HEK293 (cell line): ENCODE measurements at regions not wholly inside any gene's neighbourhood (a gene's known extent, or its start where the extent isn't known, plus 50 kb on each side); places are given as distances from the start of the nearest gene placed in this dataset.
"Not testable (repeated sequence)": the region's sequence is repeated elsewhere in the genome, so short reads cannot be mapped to it uniquely, and the experiment has no call there.

Experiments used
- CTCF ChIA-PET: fragments of 350-600 bp; formaldehyde crosslinking; extraction: SDS; loops from one replicate; lab custom pipeline; 2021; ENCODE audit warnings: antibody characterized with exemption; lab: Yijun Ruan, JAX
- POLR2A ChIA-PET: fragments of 300-600 bp; formaldehyde crosslinking; extraction: SDS; loops from one replicate; lab custom pipeline; 2020; ENCODE audit warnings: antibody characterized with exemption, inconsistent platforms; lab: Yijun Ruan, JAX
- H3K27ac ChIP-seq: fragments of 200-500 bp; sonication (Bioruptor generic); 2 replicates; pipeline ENCODE4 v1.5.1; 2014; ENCODE audit warnings: low read depth, low read length, control low read depth, inconsistent platforms; ENCODE audit errors: extremely low read depth
- H3K36me3 ChIP-seq, 2 experiments: fragments of 200-500 bp in 1 of 2; sonication (Bioruptor generic) in 1 of 2; 1 replicate in 1 of 2; 2 replicates in 1 of 2; pipeline ENCODE4 v1.5.1; 2014 to 2017; ENCODE audit warnings: inconsistent platforms in 2 of 2, low read length in 2 of 2; ENCODE audit not compliant: control insufficient read depth in 2 of 2, insufficient read depth in 1 of 2
- H3K4me1 ChIP-seq: fragments of 200-500 bp; sonication (Bioruptor generic); 2 replicates; pipeline ENCODE4 v1.5.1; 2014; ENCODE audit warnings: mild to moderate bottlenecking, low read length, inconsistent platforms; ENCODE audit not compliant: control insufficient read depth, insufficient read depth
- H3K4me3 ChIP-seq: 2 replicates; pipeline ENCODE4 v1.5.1; 2011; ENCODE audit warnings: low read depth, mild to moderate bottlenecking, control low read depth, low read length, moderate library complexity
- H3K9me3 ChIP-seq: fragments of 200-500 bp; sonication (Bioruptor generic); 2 replicates; pipeline ENCODE4 v1.5.1; 2014; ENCODE audit warnings: low read depth, low read length, inconsistent platforms; ENCODE audit not compliant: control insufficient read depth, insufficient read depth
- EGR2 ChIP-seq: fragments of 450-650 bp; formaldehyde crosslinking; IDR thresholded peaks from 2 replicates; pipeline ENCODE4 v1.5.1; 2016; ENCODE audit warnings: low read depth, missing biosample characterization, missing genetic modification characterization
- HOXD13 ChIP-seq: sonication (generic); formaldehyde crosslinking; IDR thresholded peaks from 2 replicates; pipeline ENCODE4 v1.8.0; 2022; ENCODE audit warnings: missing genetic modification reagents, borderline replicate concordance
- KLF1 ChIP-seq: fragments of 450-650 bp; formaldehyde crosslinking; IDR thresholded peaks from 2 replicates; pipeline ENCODE4 v1.5.1; 2016; ENCODE audit warnings: missing biosample characterization, missing genetic modification characterization
- KLF16 ChIP-seq: fragments of 450-650 bp; formaldehyde crosslinking; IDR thresholded peaks from 2 replicates; pipeline ENCODE4 v1.5.1; 2017; ENCODE audit warnings: missing biosample characterization, missing genetic modification characterization
- ZFHX2 ChIP-seq: fragments of 450-650 bp; formaldehyde crosslinking; conservative IDR thresholded peaks from 2 replicates; pipeline ENCODE4 v1.5.1; 2016; ENCODE audit warnings: missing biosample characterization, missing genetic modification characterization
- ZNF157 ChIP-seq: fragments of 450-650 bp; formaldehyde crosslinking; IDR thresholded peaks from 2 replicates; pipeline ENCODE4 v1.5.1; 2016; ENCODE audit warnings: missing biosample characterization, missing genetic modification characterization
- ZNF175 ChIP-seq: fragments of 450-650 bp; formaldehyde crosslinking; IDR thresholded peaks from 2 replicates; pipeline ENCODE4 v1.5.1; 2016; ENCODE audit warnings: missing biosample characterization, missing genetic modification characterization
- ZNF221 ChIP-seq: fragments of 450-650 bp; formaldehyde crosslinking; IDR thresholded peaks from 2 replicates; pipeline ENCODE4 v1.5.1; 2017; ENCODE audit warnings: missing biosample characterization, missing genetic modification characterization, borderline replicate concordance
- ZNF366 ChIP-seq: fragments of 450-650 bp; formaldehyde crosslinking; conservative IDR thresholded peaks from 2 replicates; pipeline ENCODE4 v1.5.1; 2016; ENCODE audit warnings: missing biosample characterization, missing genetic modification characterization
- ZNF37A ChIP-seq: fragments of 450-650 bp; IDR thresholded peaks from 2 replicates; pipeline ENCODE4 v1.5.1; 2018; ENCODE audit warnings: missing biosample characterization, missing genetic modification characterization
- ZNF391 ChIP-seq: fragments of 450-650 bp; formaldehyde crosslinking; IDR thresholded peaks from 2 replicates; pipeline ENCODE4 v1.5.1; 2016; ENCODE audit warnings: low read depth, missing biosample characterization, missing genetic modification characterization, borderline replicate concordance
- ZNF623 ChIP-seq: fragments of 450-650 bp; formaldehyde crosslinking; IDR thresholded peaks from 2 replicates; pipeline ENCODE4 v1.5.1; 2016; ENCODE audit warnings: missing biosample characterization, missing genetic modification characterization
- ZNF654 ChIP-seq: fragments of 450-650 bp; formaldehyde crosslinking; IDR thresholded peaks from 2 replicates; pipeline ENCODE4 v1.5.1; 2016; ENCODE audit warnings: low read depth, missing biosample characterization, missing genetic modification characterization
- ZNF76 ChIP-seq: fragments of 450-650 bp; formaldehyde crosslinking; IDR thresholded peaks from 2 replicates; pipeline ENCODE4; 2016; ENCODE audit warnings: low read depth, missing biosample characterization, missing genetic modification characterization, borderline replicate concordance
- TF ChIP-seq, protein P1 (sequence below): fragments of 450-650 bp; formaldehyde crosslinking; IDR thresholded peaks from 2 replicates; pipeline ENCODE4 v1.5.1; 2016; ENCODE audit warnings: missing biosample characterization, missing genetic modification characterization
- TF ChIP-seq, protein P2 (sequence below): fragments of 450-650 bp; formaldehyde crosslinking; IDR thresholded peaks from 2 replicates; pipeline ENCODE4 v1.5.1; 2016; ENCODE audit warnings: missing biosample characterization, missing genetic modification characterization
- TF ChIP-seq, protein P3 (sequence below): sonication (generic); formaldehyde crosslinking; IDR thresholded peaks from 2 replicates; pipeline ENCODE4 v1.8.1; 2022; ENCODE audit warnings: mild to moderate bottlenecking, moderate library complexity, missing genetic modification reagents

DNA sequence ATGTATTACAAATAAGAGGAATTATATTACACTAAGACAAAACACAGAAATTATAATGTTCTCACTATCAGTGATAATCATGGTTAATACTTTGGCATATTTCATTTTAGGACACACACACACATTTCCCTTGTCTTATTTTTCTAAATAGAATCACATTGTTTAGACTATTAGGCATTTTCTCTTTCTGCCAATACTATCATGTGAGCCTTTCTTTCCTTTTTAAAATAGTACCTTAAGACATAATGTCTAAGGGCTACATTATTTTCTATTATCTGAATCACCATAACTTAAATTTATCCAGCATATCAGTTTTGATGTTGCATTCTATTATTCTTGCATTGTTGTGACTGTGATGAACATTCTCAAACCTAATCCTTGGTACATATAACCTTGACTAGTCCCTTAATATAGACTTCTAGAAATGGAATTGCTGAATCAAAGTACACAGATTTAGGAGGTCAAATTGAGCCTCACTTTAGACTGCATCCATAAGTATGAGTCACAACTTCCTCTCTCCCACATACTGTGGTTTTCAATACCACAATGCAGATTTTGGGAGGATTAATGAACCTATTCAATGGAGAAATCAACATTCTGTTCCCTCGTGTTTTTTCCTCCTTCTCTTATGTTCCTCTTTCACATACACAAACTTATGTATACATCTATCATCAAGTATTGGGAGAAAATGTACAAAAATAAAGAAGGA is 212.6 kb downstream of the MOXD1 start:
- Histone ChIP-seq H3K9me3 (no peaks in the 10 kb centered on the region), H3K4me3 (no peak overlapping the region), H3K4me1 (no peaks in the 10 kb centered on the region), H3K36me3 (no peaks in the 10 kb centered on the region), H3K27ac (no peak overlapping the region)
- ChIA-PET CTCF (no interaction called here), POLR2A (no interaction called here)
- TF ChIP-seq, protein P1, sequence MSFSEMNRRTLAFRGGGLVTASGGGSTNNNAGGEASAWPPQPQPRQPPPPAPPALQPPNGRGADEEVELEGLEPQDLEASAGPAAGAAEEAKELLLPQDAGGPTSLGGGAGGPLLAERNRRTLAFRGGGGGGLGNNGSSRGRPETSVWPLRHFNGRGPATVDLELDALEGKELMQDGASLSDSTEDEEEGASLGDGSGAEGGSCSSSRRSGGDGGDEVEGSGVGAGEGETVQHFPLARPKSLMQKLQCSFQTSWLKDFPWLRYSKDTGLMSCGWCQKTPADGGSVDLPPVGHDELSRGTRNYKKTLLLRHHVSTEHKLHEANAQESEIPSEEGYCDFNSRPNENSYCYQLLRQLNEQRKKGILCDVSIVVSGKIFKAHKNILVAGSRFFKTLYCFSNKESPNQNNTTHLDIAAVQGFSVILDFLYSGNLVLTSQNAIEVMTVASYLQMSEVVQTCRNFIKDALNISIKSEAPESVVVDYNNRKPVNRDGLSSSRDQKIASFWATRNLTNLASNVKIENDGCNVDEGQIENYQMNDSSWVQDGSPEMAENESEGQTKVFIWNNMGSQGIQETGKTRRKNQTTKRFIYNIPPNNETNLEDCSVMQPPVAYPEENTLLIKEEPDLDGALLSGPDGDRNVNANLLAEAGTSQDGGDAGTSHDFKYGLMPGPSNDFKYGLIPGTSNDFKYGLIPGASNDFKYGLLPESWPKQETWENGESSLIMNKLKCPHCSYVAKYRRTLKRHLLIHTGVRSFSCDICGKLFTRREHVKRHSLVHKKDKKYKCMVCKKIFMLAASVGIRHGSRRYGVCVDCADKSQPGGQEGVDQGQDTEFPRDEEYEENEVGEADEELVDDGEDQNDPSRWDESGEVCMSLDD (tag by site-specific recombination), result no peak
- no peak for TF ChIP-seq ZNF654
- no peak for TF ChIP-seq HOXD13
- no peak for TF ChIP-seq ZNF76 (tag by site-specific recombination)
- no peak for TF ChIP-seq KLF1 (tag by site-specific recombination)

DNA sequence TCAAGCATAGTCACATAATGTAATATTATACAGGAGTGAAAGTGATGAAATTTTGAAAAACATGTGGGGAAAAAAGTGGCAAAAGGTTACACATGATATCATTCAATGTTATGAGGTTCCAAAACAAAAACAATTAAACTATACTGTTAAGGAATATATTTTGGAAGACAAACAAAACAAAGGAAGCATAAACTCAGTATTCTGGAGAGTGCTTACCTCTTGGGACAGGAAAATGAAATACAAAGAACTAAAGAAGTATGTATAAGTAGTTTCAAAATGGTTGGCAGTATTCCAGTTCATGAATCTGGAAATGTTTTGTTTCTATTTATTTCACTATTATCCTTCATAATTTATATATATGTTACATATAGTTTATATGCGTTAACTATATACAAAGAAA is 213.5 kb downstream of the MOXD1 start:
- POLR2A ChIA-PET, result no interaction called here
- H3K9me3 ChIP-seq, result no peaks in the 10 kb centered on the region
- CTCF ChIA-PET, result no interaction called here
- H3K4me3 ChIP-seq, result no peak overlapping the region
- no peak overlapping the region for H3K27ac ChIP-seq
- TF ChIP-seq ZNF391 (tag by site-specific recombination) (no peak), ZNF221 (no peak), HOXD13 (no peak), KLF16 (tag by site-specific recombination) (no peak), ZNF175 (no peak), ZNF37A (no peak)
- TF ChIP-seq, protein P2, sequence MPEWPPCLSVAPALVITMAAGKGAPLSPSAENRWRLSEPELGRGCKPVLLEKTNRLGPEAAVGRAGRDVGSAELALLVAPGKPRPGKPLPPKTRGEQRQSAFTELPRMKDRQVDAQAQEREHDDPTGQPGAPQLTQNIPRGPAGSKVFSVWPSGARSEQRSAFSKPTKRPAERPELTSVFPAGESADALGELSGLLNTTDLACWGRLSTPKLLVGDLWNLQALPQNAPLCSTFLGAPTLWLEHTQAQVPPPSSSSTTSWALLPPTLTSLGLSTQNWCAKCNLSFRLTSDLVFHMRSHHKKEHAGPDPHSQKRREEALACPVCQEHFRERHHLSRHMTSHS (tag by site-specific recombination), result no peak
- H3K36me3 ChIP-seq, result no peaks in the 10 kb centered on the region
- H3K4me1 ChIP-seq, result no peaks in the 10 kb centered on the region

DNA sequence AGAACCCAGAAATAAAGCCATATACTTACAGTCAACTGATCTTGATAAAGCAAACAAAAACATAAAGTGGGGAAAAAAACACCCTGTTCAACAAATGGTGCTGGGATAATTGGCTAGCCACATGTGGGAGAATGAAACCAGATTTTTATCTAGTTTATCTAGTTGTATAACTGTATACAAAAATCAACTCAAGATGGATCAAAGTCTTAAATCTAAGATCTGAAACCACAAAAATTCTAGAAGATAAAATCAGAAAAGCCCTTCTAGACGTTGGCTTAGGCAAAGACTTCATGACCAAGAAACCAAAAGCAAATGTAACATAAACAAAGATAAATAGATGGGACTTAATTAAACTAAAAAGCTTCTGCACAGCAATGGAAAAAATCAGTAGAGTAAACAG is 216.3 kb downstream of the MOXD1 start:
- POLR2A ChIA-PET, H3K9me3 ChIP-seq, H3K4me3 ChIP-seq, H3K27ac ChIP-seq, CTCF ChIA-PET, H3K4me1 ChIP-seq, H3K36me3 ChIP-seq: not testable (repeated sequence)

DNA sequence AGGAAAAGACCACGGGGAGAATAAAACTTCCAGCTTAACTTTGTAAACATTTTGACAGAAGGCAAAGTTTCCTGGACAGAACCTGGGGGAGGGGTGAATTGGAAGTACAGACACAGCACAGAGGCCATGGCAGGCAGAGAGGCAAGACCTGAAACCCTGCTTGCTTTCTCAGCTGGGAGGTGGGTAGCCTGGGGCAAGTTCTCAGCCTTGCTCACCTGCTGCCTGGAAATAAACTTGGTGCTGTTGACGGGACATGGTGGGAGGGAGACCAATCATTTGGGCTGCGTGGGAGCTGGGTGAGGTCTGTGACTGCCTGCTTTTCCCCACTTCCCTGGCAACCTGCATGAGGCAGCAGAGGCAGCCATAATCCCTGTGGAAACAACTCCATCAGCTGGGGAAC is 221.3 kb downstream of the MOXD1 start:
- Histone ChIP-seq H3K9me3 (peaks cover 2% of the 10 kb centered on the region; the same call in 1 of the 2 replicates), H3K4me1 (no peaks in the 10 kb centered on the region), H3K4me3 (no peak overlapping the region), H3K36me3 (no peaks in the 10 kb centered on the region), H3K27ac (no peak overlapping the region)
- POLR2A ChIA-PET, result no interaction called here
- no peak for TF ChIP-seq ZNF157 (tag by site-specific recombination)
- TF ChIP-seq ZFHX2 (tag by site-specific recombination), result peak; percentile 45; the same call in 1 of the 2 replicates
- TF ChIP-seq, protein P3, sequence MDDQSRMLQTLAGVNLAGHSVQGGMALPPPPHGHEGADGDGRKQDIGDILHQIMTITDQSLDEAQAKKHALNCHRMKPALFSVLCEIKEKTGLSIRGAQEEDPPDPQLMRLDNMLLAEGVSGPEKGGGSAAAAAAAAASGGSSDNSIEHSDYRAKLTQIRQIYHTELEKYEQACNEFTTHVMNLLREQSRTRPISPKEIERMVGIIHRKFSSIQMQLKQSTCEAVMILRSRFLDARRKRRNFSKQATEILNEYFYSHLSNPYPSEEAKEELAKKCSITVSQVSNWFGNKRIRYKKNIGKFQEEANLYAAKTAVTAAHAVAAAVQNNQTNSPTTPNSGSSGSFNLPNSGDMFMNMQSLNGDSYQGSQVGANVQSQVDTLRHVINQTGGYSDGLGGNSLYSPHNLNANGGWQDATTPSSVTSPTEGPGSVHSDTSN (CRISPR knock-in tag), result no peak
- TF ChIP-seq EGR2 (tag by site-specific recombination), result peak; percentile 49; the same call in 1 of the 2 replicates
- TF ChIP-seq ZNF366 (tag by site-specific recombination), result no peak
- no peak for TF ChIP-seq ZNF623 (tag by site-specific recombination)
- CTCF ChIA-PET, result interaction anchor here (0.9 to 1.4 kb wide), 2 partner anchors 230 to 265 kb away, joined by 3 to 4 read pairs; no protein-coding TSS in a partner anchor
